ENCODE measurements at regions not wholly inside any gene's neighbourhood (a gene's known extent, or its start where the extent isn't known, plus 50 kb on each side); places are given as distances from the start of the nearest gene placed in this dataset.

DNA sequence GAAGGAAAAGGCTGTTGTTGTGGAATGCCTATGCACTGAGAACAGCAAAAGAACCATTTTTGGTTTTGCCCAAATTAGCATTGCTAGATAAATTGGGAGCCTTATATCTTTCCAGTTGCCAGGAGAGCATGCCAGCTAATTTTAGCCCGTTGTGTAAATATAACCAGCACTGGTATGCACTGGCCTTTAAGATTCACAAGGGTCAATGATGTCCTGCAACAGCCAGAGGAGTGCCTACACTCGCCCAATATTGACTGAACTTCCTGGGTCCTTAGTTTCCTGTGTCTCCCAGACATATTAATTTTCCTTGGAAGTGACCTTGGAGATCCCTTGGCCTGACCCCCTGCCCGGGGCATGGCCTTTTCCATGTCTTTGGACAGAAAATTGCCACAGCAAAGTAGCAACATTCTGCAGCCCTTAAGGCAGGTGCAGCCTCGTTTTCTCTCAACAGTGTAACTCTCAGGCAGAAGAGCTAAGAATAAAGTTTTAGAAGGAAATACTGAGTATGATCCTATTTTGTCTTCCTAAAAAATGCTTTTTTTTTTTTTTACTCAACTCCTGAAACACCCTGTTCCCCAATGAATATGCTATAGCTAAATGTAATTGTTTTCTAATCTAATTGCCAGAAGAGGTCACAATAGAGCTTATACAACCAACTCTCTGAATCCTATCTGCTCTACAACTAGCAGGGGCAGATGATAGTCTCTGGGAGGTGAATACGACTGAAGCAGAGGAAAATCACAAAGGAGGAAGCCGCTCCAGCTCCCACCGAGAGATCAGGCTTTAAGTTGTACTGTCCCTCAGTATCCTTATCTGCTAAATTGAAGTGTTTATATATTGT lies 131.9 kb upstream of the PCGF5 start:
- H3F3A ChIP-seq (ENCODE audit: insufficient read depth, low read length), result no peaks in the 10 kb centered on the region
- H4K20me1 ChIP-seq (ENCODE audit: insufficient read depth, low read length), result no peaks in the 10 kb centered on the region
- H3K27ac ChIP-seq (ENCODE audit: low read length), result no peak overlapping the region
- H3K9me3 ChIP-seq (replicated peaks; ENCODE audit: insufficient read depth, low read length), result no peaks in the 10 kb centered on the region
- no peaks in the 10 kb centered on the region for H3K36me3 ChIP-seq (replicated peaks; ENCODE audit: insufficient read depth, low read length)
- no peaks in the 10 kb centered on the region for H3K27me3 ChIP-seq (replicated peaks; ENCODE audit: insufficient read depth, low read length)
- no peak overlapping the region for H3K4me3 ChIP-seq (ENCODE audit: low read length)
- no peak overlapping the region for H3K4me2 ChIP-seq (ENCODE audit: low read depth, low read length)
- H3K9me2 ChIP-seq (replicated peaks; ENCODE audit: insufficient read depth, low read length), result no peaks in the 10 kb centered on the region
- TF ChIP-seq, protein P1, sequence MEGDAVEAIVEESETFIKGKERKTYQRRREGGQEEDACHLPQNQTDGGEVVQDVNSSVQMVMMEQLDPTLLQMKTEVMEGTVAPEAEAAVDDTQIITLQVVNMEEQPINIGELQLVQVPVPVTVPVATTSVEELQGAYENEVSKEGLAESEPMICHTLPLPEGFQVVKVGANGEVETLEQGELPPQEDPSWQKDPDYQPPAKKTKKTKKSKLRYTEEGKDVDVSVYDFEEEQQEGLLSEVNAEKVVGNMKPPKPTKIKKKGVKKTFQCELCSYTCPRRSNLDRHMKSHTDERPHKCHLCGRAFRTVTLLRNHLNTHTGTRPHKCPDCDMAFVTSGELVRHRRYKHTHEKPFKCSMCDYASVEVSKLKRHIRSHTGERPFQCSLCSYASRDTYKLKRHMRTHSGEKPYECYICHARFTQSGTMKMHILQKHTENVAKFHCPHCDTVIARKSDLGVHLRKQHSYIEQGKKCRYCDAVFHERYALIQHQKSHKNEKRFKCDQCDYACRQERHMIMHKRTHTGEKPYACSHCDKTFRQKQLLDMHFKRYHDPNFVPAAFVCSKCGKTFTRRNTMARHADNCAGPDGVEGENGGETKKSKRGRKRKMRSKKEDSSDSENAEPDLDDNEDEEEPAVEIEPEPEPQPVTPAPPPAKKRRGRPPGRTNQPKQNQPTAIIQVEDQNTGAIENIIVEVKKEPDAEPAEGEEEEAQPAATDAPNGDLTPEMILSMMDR (IDR thresholded peaks at IDR 0.05; ENCODE audit: low read length), result peak; percentile 31
- no peak for TF ChIP-seq EZH2 (optimal IDR thresholded peaks at IDR 0.05; ENCODE audit: low read depth, low read length)
- no peak overlapping the region for H3K9ac ChIP-seq (ENCODE audit: low read length)
- no peak overlapping the region for H2AFZ ChIP-seq (ENCODE audit: low read length)
- peak; percentile 40 for DNase-seq
- no peaks in the 10 kb centered on the region for H3K79me2 ChIP-seq (ENCODE audit: low read length)
- no peaks in the 10 kb centered on the region for H3K4me1 ChIP-seq (ENCODE audit: low read length)

DNA sequence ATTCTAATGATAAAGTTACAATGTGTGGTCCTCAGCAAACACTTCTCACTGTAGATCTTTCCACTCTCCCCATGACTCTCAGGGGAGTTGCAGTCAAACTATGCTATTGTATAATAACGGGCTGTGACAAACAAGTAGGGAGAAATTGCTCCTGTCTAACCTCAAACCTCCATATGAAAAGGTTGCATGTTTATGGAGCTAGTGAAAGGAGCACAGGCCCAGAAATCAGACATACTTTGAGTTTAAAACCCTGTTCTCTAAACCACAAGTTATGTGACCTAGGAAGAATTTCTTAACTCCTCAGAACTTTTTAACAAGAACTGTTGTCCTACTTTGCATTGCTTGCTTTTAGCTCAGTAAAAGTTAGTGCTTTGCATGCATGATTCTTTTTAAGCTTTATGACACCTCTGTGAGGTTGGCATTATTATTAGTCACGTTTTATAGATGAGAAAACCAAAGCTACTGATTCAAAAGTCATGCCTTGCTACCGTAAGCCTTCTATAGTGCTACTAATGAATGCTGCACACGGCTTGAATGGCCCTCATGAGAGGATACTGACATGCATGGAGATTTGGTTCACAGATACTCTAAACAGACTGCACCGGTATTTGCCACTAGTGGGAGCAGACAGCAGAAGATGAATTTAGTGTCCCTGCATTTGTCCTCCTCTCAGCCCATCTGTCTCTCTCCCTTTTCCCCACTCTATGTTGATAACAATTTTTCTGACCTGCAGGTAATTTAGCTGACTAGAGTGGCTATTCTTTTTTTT lies 129.5 kb upstream of the PCGF5 start:
- Histone ChIP-seq H3K27ac (ENCODE audit: low read length) (no peak overlapping the region), H3K4me1 (ENCODE audit: low read length) (no peaks in the 10 kb centered on the region)
- DNase-seq, result no peak

DNA sequence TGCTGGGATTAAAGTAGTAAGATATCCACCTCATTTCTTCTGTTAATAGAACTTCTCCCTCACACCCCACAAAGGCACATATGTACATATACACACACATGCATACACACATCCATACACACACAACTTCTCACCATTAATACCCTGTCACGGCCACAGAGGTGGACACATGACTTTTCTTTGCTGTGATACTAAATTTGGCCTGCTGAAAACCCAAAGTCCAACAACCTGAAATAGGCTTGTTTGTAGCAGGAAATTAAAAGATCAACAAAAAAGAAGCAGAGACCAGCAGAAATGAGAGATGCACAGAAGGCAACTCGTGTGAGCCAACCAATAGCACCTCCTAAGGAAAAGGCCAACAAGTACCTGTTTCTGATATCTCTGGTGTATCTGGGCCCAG lies 128.7 kb upstream of the PCGF5 start:
- no peak overlapping the region for H3K4me3 ChIP-seq (ENCODE audit: low read length)
- TF ChIP-seq EZH2 (optimal IDR thresholded peaks at IDR 0.05; ENCODE audit: low read depth, low read length) (no peak), EZH2phosphoT487 (IDR thresholded peaks at IDR 0.05; ENCODE audit: low read length) (no peak)
- TF ChIP-seq, protein P1 (IDR thresholded peaks at IDR 0.05; ENCODE audit: low read length), result no peak
- H3K27ac ChIP-seq (ENCODE audit: low read length), result no peak overlapping the region
- no peak for DNase-seq
- no peaks in the 10 kb centered on the region for H3K79me2 ChIP-seq (ENCODE audit: low read length)
- H3K9me3 ChIP-seq (replicated peaks; ENCODE audit: insufficient read depth, low read length), result no peaks in the 10 kb centered on the region
- no peaks in the 10 kb centered on the region for H3K27me3 ChIP-seq (replicated peaks; ENCODE audit: insufficient read depth, low read length)
- H3K9me2 ChIP-seq (replicated peaks; ENCODE audit: insufficient read depth, low read length), result no peaks in the 10 kb centered on the region
- H3K4me2 ChIP-seq (ENCODE audit: low read depth, low read length), result no peak overlapping the region
- no peak overlapping the region for H3K9ac ChIP-seq (ENCODE audit: low read length)
- no peaks in the 10 kb centered on the region for H3K4me1 ChIP-seq (ENCODE audit: low read length)
- no peaks in the 10 kb centered on the region for H3K36me3 ChIP-seq (replicated peaks; ENCODE audit: insufficient read depth, low read length)
- no peaks in the 10 kb centered on the region for H3F3A ChIP-seq (ENCODE audit: insufficient read depth, low read length)
- no peak overlapping the region for H2AFZ ChIP-seq (ENCODE audit: low read length)
- H4K20me1 ChIP-seq (ENCODE audit: insufficient read depth, low read length), result no peaks in the 10 kb centered on the region

More for the DNA sequence above, 129.5 kb upstream of the PCGF5 start:
- Histone ChIP-seq H3K4me3 (ENCODE audit: low read length) (no peak overlapping the region), H3K36me3 (replicated peaks; ENCODE audit: insufficient read depth, low read length) (no peaks in the 10 kb centered on the region), H4K20me1 (ENCODE audit: insufficient read depth, low read length) (no peaks in the 10 kb centered on the region), H2AFZ (ENCODE audit: low read length) (no peak overlapping the region), H3K9me3 (replicated peaks; ENCODE audit: insufficient read depth, low read length) (no peaks in the 10 kb centered on the region), H3K9me2 (replicated peaks; ENCODE audit: insufficient read depth, low read length) (no peaks in the 10 kb centered on the region), H3F3A (ENCODE audit: insufficient read depth, low read length) (no peaks in the 10 kb centered on the region), H3K27me3 (replicated peaks; ENCODE audit: insufficient read depth, low read length) (no peaks in the 10 kb centered on the region), H3K9ac (ENCODE audit: low read length) (no peak overlapping the region), H3K79me2 (ENCODE audit: low read length) (no peaks in the 10 kb centered on the region), H3K4me2 (ENCODE audit: low read depth, low read length) (no peak overlapping the region)
- TF ChIP-seq EZH2 (optimal IDR thresholded peaks at IDR 0.05; ENCODE audit: low read depth, low read length), result no peak
- TF ChIP-seq EZH2phosphoT487 (IDR thresholded peaks at IDR 0.05; ENCODE audit: low read length), result no peak
- TF ChIP-seq, protein P1 (IDR thresholded peaks at IDR 0.05; ENCODE audit: low read length), result peak; percentile 21; the same call in 1 of the 2 replicates
